Hindlimb muscle (tissue), 1 donor: ENCODE measurements at regions not wholly inside any gene's neighbourhood (a gene's known extent, or its start where the extent isn't known, plus 50 kb on each side); places are given as distances from the start of the nearest gene placed in this dataset.
"Not testable (repeated sequence)": the region's sequence is repeated elsewhere in the genome, so short reads cannot be mapped to it uniquely, and the experiment has no call there.

Experiments
- DNase-seq: peaks from one replicate; pipeline ENCODE4 v3.0.0-alpha.2; 2013

GRCh38 chr2:72078773-72079172 is 68.9 kb downstream of the CYP26B1 start:
- no peak for DNase-seq

DNA sequence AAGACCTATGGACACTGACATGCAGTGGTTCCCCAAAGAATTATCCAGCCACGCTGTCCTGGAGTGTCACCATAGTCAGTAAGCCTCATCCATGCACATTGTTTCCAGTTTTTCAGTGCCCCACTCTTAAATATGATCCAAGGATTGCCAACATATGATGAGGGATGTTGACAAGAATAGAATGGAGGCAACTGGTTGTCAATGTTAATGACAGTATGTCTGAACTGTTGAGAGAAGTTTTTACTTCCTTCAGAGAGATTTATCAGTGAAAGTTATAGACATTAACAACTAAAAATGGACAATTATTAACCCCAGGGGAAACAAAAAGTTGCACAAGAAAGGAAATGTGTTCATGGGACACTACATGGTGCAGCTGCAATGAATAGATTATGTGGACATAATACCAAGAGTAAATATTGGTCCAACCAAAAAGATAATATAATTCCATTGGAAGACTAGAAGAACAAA is 69.9 kb downstream of the CYP26B1 start:
- DNase-seq, result no peak

DNA sequence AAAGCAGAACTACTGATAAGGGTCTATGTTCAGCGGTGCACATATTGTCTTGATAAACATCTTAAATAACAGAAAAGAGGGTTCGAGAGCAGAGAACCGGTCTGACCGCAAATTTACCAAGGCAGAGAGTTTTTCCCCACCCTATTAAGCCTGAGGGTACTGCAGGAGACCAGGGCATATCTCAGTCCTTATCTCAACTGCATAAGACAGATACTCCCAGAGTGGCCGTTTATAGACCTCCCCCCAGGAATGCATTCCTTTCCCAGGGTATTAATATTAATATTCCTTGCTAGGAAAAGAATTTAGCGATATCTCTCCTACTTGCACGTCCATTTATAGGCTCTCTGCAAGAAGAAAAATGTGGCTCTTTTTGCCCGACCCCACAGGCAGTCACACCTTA is 74.3 kb downstream of the CYP26B1 start:
- DNase-seq, result not testable (repeated sequence)

DNA sequence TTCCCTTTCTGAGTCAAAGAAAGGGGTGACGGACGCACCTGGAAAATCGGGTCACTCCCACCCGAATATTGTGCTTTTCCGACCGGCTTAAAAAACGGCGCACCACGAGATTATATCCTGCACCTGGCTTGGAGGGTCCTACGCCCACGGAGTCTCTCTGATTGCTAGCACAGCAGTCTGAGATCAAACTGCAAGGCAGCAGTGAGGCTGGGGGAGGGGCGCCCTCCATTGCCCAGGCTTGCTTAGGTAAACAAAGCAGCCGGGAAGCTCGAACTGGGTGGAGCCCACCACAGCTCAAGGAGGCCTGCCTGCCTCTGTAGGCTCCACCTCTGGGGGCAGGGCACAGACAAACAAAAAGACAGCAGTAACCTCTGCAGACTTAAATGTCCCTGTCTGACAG is 83.5 kb downstream of the CYP26B1 start:
- DNase-seq, result not testable (repeated sequence)

DNA sequence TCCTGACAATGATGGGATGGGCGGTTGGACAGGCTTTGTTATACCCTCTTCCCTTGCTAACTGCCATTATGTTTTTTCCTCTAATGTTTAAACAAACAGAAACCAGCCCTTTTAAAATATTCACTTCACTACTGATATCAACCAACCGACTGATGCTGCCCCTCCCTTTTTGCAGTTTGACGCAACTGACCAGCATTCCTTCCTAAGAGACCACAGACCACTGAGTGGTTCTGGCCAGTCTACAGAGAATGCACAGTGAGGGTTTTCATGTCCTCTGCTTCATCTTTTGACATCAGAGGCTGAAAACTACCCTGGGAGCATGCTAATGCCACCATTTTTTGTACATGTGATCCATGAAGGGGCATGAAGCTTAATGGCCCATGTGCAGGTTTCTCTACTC is 85.3 kb downstream of the CYP26B1 start:
- DNase-seq, result no peak

DNA sequence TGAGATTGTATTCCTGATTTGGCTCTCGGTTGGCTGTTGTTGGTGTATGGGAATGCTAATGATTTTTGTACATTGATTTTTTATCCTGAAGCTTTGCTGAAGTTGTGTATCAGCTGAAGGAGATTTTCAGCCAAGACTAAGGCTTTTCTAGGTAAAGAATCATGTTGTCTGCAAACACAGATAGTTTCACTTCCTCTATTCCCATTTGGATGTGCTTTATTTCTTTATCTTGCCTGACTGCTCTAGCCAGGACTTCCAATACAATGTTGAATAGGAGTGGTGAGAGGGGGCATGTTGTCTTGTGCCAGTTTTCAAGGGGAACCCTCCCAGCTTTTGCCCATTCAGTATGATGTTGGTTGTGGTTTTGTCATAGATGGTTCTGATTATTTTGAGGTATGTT is 90.4 kb downstream of the CYP26B1 start:
- DNase-seq, result no peak

- DNase-seq, result no peak
Observed at GRCh38 chr2:72051971-72052505, 95.6 kb downstream of the CYP26B1 start.

DNA sequence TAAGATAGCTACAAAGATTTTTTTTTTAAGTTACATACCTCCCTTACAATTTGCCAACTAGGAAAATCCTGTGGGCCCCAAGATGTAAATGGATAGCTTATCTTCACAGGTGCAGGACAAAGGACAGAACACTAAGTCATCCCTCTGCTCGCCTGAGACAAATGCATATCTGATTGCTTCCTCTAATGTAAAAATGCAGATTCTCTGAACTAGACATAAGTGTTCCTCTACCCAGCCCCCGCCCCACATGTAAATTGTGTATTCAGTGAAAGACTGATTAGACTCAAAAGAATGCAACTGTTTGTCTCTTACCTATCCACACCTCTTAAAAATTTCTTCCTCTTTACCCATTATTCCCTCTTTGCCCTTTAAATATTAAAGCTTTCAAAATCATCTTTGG is 96.5 kb downstream of the CYP26B1 start:
- no peak for DNase-seq

- no peak for DNase-seq
Observed at GRCh38 chr2:72050734-72051133, 96.9 kb downstream of the CYP26B1 start.

- DNase-seq, result no peak
Observed at GRCh38 chr2:72048881-72049477, 98.7 kb downstream of the CYP26B1 start.

- no peak for DNase-seq
Observed at GRCh38 chr2:72043985-72044384, 103.7 kb downstream of the CYP26B1 start.

DNA sequence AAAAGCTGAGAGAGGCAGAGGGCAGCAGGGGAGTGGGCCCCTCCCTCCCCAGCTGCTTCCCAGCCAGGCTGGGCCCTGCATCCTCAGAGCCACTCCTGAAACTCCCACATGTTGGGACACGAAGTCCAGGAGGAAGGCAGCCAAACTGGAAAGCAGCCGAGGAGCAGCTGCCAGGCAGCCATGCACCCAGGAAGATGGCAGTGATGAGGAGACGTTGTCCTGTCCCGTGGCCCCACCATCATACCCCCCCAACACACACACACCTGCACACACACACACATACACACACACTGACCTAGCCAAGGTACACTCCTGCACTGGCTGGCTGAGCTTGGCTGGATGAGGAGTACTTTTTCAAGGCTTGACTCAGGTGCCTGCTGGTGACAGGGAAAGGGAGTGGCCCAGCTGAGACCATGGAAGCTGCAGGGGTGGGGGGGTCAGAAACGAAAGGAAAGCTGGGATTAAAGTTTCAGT is 106.0 kb downstream of the CYP26B1 start:
- no peak for DNase-seq

- DNase-seq, result no peak
Observed at GRCh38 chr2:72040629-72041571, 106.8 kb downstream of the CYP26B1 start.

GRCh38 chr2:72038524-72038923 is 109.1 kb downstream of the CYP26B1 start:
- DNase-seq, result no peak

- DNase-seq, result no peak
Observed at GRCh38 chr2:72037261-72037666, 110.4 kb downstream of the CYP26B1 start.

DNA sequence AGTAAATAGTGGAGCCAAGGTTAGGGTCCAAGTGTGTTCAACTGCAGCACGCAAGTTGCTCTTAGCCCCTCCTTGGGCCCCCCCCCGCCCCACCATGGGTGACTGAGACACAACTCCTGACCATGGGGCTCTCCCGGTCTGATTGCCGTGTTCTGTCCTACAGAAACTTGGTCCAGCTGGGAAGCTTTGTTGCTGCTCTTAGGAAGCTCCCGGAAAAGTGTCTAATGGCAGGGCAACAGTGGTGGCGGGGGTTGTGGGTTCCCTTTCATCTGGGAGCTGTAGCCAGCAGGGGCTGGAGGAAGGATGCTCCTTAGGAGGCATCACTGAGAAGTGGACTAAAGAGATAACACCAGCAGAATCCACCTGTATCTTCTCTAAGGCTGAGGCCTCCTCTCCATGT is 111.1 kb downstream of the CYP26B1 start:
- DNase-seq, result no peak

- no peak for DNase-seq
Observed at GRCh38 chr2:72036173-72036545, 111.5 kb downstream of the CYP26B1 start.

- DNase-seq, result no peak
Observed at GRCh38 chr2:72035518-72036172, 112.0 kb downstream of the CYP26B1 start.

GRCh38 chr2:72034353-72035095 is 113.1 kb downstream of the CYP26B1 start:
- no peak for DNase-seq

DNA sequence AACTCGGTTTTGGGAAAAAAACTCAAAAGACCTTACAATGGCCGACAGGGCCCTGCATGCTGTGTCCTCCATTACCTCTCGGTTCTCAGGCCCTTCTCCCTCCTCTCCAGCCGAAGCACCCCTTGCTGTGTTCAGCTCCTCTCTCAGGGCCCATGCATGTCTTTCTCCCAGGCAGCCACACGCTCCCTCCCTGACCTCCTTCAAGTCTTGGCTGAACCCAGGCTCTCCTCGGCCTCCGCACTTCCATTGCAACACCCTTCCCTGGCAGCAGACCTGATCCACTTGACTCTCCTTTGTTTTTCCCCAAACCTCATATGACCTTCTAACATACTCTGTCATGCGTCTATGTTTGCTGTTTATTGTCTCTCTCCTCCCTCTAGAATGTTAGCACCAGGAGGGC is 114.0 kb downstream of the CYP26B1 start:
- DNase-seq, result no peak

- DNase-seq, result no peak
Observed at GRCh38 chr2:72032481-72033041, 115.1 kb downstream of the CYP26B1 start.
